K562 (cell line): ENCODE measurements at regions not wholly inside any gene's neighbourhood (a gene's known extent, or its start where the extent isn't known, plus 50 kb on each side); places are given as distances from the start of the nearest gene placed in this dataset.

Experiments
- EP300 ChIP-seq: IDR thresholded peaks from 2 replicates; pipeline ENCODE4 v1.6.1; 2012; ENCODE audit warnings: low read length, improper control_type of control experiment
- HIVEP1 ChIP-seq: fragments of 250-450 bp; sonication (Bioruptor Pico); IDR thresholded peaks from 2 replicates; pipeline ENCODE4 v1.4.0; 2020; ENCODE audit warnings: mild to moderate bottlenecking
- NBN ChIP-seq: fragments of 450-650 bp; IDR thresholded peaks from 2 replicates; pipeline ENCODE4 v1.6.1; 2016; ENCODE audit warnings: low read depth, mild to moderate bottlenecking
- NCOA2 ChIP-seq, 2 experiments: fragments of 450-650 bp; IDR thresholded peaks; 2 replicates each; pipeline ENCODE4 v1.6.1; 2018; ENCODE audit warnings: mild to moderate bottlenecking in 2 of 2, moderate library complexity in 1 of 2; ENCODE audit not compliant: partially characterized antibody in 2 of 2
- POLR2A ChIP-seq: fragments of 450-650 bp; conservative IDR thresholded peaks from 2 replicates; pipeline ENCODE4 v1.6.1; 2016
- SP1 ChIP-seq: sonication (generic); formaldehyde crosslinking; IDR thresholded peaks from 2 replicates; pipeline ENCODE4 v1.8.1; 2022; ENCODE audit warnings: mild to moderate bottlenecking, missing genetic modification reagents
- ZNF280B ChIP-seq: fragments of 250-450 bp; sonication (Bioruptor Pico); IDR thresholded peaks from 2 replicates; pipeline ENCODE4 v1.5.1; 2021; ENCODE audit warnings: mild to moderate bottlenecking
- TF ChIP-seq, protein P1 (sequence below), 3 experiments: IDR thresholded peaks in 2 of 3; conservative IDR thresholded peaks in 1 of 3; 2 replicates each; pipeline ENCODE4 v1.5.1; 2011 to 2012; ENCODE audit warnings: low read length in 3 of 3, mild to moderate bottlenecking in 3 of 3, control low read depth in 2 of 3, improper control_type of control experiment in 1 of 3, inconsistent platforms in 1 of 3, low read depth in 1 of 3, mixed read lengths in 1 of 3, moderate library complexity in 1 of 3; ENCODE audit not compliant: insufficient read depth in 2 of 3
- TF ChIP-seq, protein P2 (sequence below): sonication (generic); formaldehyde crosslinking; IDR thresholded peaks from 2 replicates; pipeline ENCODE4 v1.8.1; 2023; ENCODE audit warnings: missing genetic modification reagents, mild to moderate bottlenecking, borderline replicate concordance
- TF ChIP-seq, protein P3 (sequence below), 2 experiments: fragments of 450-650 bp; IDR thresholded peaks; 2 replicates each; pipeline ENCODE4 v1.6.1; 2016

GRCh38 chr5:53318303-53318702 is 162.1 kb upstream of the FST start:
- TF ChIP-seq, protein P1, sequence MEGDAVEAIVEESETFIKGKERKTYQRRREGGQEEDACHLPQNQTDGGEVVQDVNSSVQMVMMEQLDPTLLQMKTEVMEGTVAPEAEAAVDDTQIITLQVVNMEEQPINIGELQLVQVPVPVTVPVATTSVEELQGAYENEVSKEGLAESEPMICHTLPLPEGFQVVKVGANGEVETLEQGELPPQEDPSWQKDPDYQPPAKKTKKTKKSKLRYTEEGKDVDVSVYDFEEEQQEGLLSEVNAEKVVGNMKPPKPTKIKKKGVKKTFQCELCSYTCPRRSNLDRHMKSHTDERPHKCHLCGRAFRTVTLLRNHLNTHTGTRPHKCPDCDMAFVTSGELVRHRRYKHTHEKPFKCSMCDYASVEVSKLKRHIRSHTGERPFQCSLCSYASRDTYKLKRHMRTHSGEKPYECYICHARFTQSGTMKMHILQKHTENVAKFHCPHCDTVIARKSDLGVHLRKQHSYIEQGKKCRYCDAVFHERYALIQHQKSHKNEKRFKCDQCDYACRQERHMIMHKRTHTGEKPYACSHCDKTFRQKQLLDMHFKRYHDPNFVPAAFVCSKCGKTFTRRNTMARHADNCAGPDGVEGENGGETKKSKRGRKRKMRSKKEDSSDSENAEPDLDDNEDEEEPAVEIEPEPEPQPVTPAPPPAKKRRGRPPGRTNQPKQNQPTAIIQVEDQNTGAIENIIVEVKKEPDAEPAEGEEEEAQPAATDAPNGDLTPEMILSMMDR (IDR thresholded peaks at IDR 0.05 in 2 of 3, conservative IDR thresholded peaks at IDR 0.05 in 1 of 3; ENCODE audit: insufficient read depth in 2 of 3, low read depth in 1 of 3, low read length in 3 of 3), result peak in 1 of 3 experiments; percentile 12; a peak in 1 of 6 replicates
- TF ChIP-seq NBN, result no peak
- no peak for TF ChIP-seq EP300
- TF ChIP-seq, protein P2, sequence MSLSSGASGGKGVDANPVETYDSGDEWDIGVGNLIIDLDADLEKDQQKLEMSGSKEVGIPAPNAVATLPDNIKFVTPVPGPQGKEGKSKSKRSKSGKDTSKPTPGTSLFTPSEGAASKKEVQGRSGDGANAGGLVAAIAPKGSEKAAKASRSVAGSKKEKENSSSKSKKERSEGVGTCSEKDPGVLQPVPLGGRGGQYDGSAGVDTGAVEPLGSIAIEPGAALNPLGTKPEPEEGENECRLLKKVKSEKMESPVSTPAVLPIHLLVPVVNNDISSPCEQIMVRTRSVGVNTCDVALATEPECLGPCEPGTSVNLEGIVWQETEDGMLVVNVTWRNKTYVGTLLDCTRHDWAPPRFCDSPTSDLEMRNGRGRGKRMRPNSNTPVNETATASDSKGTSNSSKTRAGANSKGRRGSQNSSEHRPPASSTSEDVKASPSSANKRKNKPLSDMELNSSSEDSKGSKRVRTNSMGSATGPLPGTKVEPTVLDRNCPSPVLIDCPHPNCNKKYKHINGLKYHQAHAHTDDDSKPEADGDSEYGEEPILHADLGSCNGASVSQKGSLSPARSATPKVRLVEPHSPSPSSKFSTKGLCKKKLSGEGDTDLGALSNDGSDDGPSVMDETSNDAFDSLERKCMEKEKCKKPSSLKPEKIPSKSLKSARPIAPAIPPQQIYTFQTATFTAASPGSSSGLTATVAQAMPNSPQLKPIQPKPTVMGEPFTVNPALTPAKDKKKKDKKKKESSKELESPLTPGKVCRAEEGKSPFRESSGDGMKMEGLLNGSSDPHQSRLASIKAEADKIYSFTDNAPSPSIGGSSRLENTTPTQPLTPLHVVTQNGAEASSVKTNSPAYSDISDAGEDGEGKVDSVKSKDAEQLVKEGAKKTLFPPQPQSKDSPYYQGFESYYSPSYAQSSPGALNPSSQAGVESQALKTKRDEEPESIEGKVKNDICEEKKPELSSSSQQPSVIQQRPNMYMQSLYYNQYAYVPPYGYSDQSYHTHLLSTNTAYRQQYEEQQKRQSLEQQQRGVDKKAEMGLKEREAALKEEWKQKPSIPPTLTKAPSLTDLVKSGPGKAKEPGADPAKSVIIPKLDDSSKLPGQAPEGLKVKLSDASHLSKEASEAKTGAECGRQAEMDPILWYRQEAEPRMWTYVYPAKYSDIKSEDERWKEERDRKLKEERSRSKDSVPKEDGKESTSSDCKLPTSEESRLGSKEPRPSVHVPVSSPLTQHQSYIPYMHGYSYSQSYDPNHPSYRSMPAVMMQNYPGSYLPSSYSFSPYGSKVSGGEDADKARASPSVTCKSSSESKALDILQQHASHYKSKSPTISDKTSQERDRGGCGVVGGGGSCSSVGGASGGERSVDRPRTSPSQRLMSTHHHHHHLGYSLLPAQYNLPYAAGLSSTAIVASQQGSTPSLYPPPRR (CRISPR knock-in tag), result no peak
- TF ChIP-seq, protein P3, sequence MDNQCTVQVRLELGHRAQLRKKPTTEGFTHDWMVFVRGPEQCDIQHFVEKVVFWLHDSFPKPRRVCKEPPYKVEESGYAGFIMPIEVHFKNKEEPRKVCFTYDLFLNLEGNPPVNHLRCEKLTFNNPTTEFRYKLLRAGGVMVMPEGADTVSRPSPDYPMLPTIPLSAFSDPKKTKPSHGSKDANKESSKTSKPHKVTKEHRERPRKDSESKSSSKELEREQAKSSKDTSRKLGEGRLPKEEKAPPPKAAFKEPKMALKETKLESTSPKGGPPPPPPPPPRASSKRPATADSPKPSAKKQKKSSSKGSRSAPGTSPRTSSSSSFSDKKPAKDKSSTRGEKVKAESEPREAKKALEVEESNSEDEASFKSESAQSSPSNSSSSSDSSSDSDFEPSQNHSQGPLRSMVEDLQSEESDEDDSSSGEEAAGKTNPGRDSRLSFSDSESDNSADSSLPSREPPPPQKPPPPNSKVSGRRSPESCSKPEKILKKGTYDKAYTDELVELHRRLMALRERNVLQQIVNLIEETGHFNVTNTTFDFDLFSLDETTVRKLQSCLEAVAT (IDR thresholded peaks at IDR 0.05), result no peak
- TF ChIP-seq POLR2A, result no peak
- TF ChIP-seq NCOA2 (IDR thresholded peaks at IDR 0.05; ENCODE audit: partially characterized antibody in 2 of 2), result no peak
- no peak for TF ChIP-seq ZNF280B (CRISPR knock-in tag)
- TF ChIP-seq SP1 (CRISPR knock-in tag), result no peak
- no peak for TF ChIP-seq HIVEP1 (CRISPR knock-in tag)
